ENCODE measurements at regions not wholly inside any gene's neighbourhood (a gene's known extent, or its start where the extent isn't known, plus 50 kb on each side); places are given as distances from the start of the nearest gene placed in this dataset.

DNA sequence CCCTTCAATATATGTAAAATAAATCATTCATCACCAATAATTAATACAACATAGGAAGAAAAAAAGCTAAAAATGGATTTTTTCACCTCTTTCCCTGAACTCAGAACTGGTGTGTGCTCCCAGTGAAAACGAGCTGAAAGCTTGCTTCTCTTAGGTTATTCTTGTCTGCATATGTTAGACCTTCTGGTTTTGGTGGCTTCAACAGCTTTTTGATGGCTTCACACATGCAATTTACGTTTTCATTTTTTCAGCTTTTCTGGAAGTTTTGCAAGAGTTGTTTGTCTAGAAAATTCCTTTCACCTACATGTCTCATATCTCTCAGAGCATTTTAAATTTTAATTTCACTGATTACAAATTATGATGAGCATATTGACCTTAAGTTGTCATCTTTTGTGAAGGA is 86.9 kb upstream of the PTCHD4 start (continued):
- TF ChIP-seq, protein P1, sequence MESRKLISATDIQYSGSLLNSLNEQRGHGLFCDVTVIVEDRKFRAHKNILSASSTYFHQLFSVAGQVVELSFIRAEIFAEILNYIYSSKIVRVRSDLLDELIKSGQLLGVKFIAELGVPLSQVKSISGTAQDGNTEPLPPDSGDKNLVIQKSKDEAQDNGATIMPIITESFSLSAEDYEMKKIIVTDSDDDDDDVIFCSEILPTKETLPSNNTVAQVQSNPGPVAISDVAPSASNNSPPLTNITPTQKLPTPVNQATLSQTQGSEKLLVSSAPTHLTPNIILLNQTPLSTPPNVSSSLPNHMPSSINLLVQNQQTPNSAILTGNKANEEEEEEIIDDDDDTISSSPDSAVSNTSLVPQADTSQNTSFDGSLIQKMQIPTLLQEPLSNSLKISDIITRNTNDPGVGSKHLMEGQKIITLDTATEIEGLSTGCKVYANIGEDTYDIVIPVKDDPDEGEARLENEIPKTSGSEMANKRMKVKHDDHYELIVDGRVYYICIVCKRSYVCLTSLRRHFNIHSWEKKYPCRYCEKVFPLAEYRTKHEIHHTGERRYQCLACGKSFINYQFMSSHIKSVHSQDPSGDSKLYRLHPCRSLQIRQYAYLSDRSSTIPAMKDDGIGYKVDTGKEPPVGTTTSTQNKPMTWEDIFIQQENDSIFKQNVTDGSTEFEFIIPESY (IDR thresholded peaks at IDR 0.05; ENCODE audit: extremely low read depth, insufficient replicate concordance, low read length), result no peak
- TF ChIP-seq, protein P2, sequence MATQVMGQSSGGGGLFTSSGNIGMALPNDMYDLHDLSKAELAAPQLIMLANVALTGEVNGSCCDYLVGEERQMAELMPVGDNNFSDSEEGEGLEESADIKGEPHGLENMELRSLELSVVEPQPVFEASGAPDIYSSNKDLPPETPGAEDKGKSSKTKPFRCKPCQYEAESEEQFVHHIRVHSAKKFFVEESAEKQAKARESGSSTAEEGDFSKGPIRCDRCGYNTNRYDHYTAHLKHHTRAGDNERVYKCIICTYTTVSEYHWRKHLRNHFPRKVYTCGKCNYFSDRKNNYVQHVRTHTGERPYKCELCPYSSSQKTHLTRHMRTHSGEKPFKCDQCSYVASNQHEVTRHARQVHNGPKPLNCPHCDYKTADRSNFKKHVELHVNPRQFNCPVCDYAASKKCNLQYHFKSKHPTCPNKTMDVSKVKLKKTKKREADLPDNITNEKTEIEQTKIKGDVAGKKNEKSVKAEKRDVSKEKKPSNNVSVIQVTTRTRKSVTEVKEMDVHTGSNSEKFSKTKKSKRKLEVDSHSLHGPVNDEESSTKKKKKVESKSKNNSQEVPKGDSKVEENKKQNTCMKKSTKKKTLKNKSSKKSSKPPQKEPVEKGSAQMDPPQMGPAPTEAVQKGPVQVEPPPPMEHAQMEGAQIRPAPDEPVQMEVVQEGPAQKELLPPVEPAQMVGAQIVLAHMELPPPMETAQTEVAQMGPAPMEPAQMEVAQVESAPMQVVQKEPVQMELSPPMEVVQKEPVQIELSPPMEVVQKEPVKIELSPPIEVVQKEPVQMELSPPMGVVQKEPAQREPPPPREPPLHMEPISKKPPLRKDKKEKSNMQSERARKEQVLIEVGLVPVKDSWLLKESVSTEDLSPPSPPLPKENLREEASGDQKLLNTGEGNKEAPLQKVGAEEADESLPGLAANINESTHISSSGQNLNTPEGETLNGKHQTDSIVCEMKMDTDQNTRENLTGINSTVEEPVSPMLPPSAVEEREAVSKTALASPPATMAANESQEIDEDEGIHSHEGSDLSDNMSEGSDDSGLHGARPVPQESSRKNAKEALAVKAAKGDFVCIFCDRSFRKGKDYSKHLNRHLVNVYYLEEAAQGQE (IDR thresholded peaks at IDR 0.05; ENCODE audit: low read depth), result no peak

DNA sequence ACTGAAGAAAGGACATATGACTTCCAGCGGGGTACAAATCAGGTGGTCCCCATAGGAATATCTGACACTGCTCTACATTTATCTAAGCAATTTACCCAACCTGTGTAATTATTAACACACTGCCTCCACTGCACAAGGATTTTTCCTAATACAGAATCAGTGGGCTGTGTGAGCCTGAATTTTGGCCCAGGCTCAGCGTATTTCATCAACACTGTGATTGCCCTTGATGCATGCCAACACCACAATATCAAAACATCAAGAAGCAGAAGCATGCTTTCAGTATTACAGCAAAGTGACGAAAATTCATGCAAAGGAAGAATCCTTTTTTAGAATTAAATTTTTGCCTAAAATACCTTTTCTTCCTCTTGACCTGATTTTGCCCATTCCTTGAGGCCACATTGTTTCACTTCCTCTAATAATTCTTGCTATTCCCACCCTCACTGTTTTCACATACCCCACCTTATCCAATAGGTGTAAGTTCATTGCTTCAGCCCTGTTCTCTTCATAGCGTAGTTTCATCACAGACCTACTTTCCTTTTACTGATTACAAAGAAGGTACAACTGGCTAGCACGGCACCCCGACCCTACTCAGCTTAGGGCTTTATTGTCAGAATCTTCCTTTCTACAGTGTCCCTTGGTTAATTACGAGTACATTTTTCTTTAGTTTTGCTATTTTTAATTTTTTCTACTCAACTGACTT is 83.7 kb upstream of the PTCHD4 start:
- no peaks in the 10 kb centered on the region for H3K36me3 ChIP-seq (ENCODE audit: control insufficient read depth in 1 of 2, insufficient read depth in 2 of 2, low read length in 2 of 2)
- H3K27me3 ChIP-seq (ENCODE audit: insufficient read depth, low read length), result no peaks in the 10 kb centered on the region
- no peaks in the 10 kb centered on the region for H3K4me1 ChIP-seq (ENCODE audit: control insufficient read depth in 1 of 2, insufficient read depth in 2 of 2, low read length in 2 of 2)
- H3K27ac ChIP-seq (ENCODE audit: low read depth, low read length), result no peak overlapping the region
- no peak overlapping the region for H2AFZ ChIP-seq (ENCODE audit: low read depth, low read length, poor library complexity, severe bottlenecking)
- TF ChIP-seq, protein P3, sequence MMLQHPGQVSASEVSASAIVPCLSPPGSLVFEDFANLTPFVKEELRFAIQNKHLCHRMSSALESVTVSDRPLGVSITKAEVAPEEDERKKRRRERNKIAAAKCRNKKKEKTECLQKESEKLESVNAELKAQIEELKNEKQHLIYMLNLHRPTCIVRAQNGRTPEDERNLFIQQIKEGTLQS (IDR thresholded peaks at IDR 0.05), result no peak
- TF ChIP-seq SIN3A (IDR thresholded peaks at IDR 0.05; ENCODE audit: low read depth) (no peak), SP1 (IDR thresholded peaks at IDR 0.05; ENCODE audit: low read depth) (no peak), ZFX (IDR thresholded peaks at IDR 0.05) (no peak), JUND (IDR thresholded peaks at IDR 0.05) (no peak), ELF1 (IDR thresholded peaks at IDR 0.05; ENCODE audit: borderline replicate concordance, low read depth) (no peak), CBX3 (IDR thresholded peaks at IDR 0.05; ENCODE audit: low read depth) (no peak), RAD21 (IDR thresholded peaks at IDR 0.05; ENCODE audit: low read depth) (no peak)
- TF ChIP-seq, protein P4, sequence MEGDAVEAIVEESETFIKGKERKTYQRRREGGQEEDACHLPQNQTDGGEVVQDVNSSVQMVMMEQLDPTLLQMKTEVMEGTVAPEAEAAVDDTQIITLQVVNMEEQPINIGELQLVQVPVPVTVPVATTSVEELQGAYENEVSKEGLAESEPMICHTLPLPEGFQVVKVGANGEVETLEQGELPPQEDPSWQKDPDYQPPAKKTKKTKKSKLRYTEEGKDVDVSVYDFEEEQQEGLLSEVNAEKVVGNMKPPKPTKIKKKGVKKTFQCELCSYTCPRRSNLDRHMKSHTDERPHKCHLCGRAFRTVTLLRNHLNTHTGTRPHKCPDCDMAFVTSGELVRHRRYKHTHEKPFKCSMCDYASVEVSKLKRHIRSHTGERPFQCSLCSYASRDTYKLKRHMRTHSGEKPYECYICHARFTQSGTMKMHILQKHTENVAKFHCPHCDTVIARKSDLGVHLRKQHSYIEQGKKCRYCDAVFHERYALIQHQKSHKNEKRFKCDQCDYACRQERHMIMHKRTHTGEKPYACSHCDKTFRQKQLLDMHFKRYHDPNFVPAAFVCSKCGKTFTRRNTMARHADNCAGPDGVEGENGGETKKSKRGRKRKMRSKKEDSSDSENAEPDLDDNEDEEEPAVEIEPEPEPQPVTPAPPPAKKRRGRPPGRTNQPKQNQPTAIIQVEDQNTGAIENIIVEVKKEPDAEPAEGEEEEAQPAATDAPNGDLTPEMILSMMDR (IDR thresholded peaks at IDR 0.05 in 2 of 3, conservative IDR thresholded peaks at IDR 0.05 in 1 of 3; ENCODE audit: borderline replicate concordance in 1 of 3, insufficient read depth in 1 of 3, low read depth in 2 of 3, low read length in 2 of 3), result no peak
- TF ChIP-seq, protein P5, sequence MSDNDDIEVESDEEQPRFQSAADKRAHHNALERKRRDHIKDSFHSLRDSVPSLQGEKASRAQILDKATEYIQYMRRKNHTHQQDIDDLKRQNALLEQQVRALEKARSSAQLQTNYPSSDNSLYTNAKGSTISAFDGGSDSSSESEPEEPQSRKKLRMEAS (IDR thresholded peaks at IDR 0.05), result no peak
- no peaks in the 10 kb centered on the region for H3K79me2 ChIP-seq (ENCODE audit: insufficient read depth, low read length)
- ATAC-seq, result no peak
- ChIA-PET CTCF (no interaction called here), POLR2A (no interaction called here), RAD21 (ENCODE audit: low non-redundant PET in 1 of 2, low total read pairs in 2 of 2, uncharacterized antibody in 2 of 2, unreplicated experiment in 2 of 2) (no interaction called here)
- no peak overlapping the region for H3K4me2 ChIP-seq (ENCODE audit: low read length)
- H3K9me2 ChIP-seq (ENCODE audit: insufficient read depth), result no peaks in the 10 kb centered on the region
- H3K9me3 ChIP-seq (ENCODE audit: control insufficient read depth in 1 of 2, insufficient read depth in 1 of 2, low read depth in 1 of 2, low read length in 2 of 2), result no peaks in the 10 kb centered on the region
- intact Hi-C loops (cut with micrococcal nuclease), result no loop called here
- no peaks in the 10 kb centered on the region for H4K20me1 ChIP-seq (ENCODE audit: insufficient read depth)
- no peak overlapping the region for H3K9ac ChIP-seq (ENCODE audit: low read length)
- BruUV-seq (replicated peaks), result no TSS peak
- no peak for DNase-seq (ENCODE audit: low read depth, low spot score)
- no peak overlapping the region for H3K4me3 ChIP-seq (replicated peaks in 1 of 2; ENCODE audit: low read depth in 1 of 2, low read length in 2 of 2)
